Ovary (tissue), 3 donors: ENCODE measurements at regions not wholly inside any gene's neighbourhood (a gene's known extent, or its start where the extent isn't known, plus 50 kb on each side); places are given as distances from the start of the nearest gene placed in this dataset.

Experiments
- EP300 ChIP-seq: sonication (generic); formaldehyde crosslinking; IDR thresholded peaks from one replicate; pipeline ENCODE4 v1.6.1; 2017; ENCODE audit warnings: antibody characterized with exemption
- POLR2A ChIP-seq: fragments of 450-650 bp; IDR thresholded peaks from one replicate; pipeline ENCODE4 v1.6.1; 2017; ENCODE audit warnings: antibody characterized with exemption, mild to moderate bottlenecking, moderate library complexity
- TF ChIP-seq, protein P1 (sequence below), 3 donors: fragments of 450-650 bp in 2 of 3; fragments of 200-600 bp in 1 of 3; IDR thresholded peaks; one replicate each; pipeline versions ENCODE4 v1.5.1 to v1.8.0; 2016 to 2022; ENCODE audit warnings: antibody characterized with exemption in 3 of 3, mild to moderate bottlenecking in 1 of 3
- donor health status: DM: no; HTN: no; CAD: no.

DNA sequence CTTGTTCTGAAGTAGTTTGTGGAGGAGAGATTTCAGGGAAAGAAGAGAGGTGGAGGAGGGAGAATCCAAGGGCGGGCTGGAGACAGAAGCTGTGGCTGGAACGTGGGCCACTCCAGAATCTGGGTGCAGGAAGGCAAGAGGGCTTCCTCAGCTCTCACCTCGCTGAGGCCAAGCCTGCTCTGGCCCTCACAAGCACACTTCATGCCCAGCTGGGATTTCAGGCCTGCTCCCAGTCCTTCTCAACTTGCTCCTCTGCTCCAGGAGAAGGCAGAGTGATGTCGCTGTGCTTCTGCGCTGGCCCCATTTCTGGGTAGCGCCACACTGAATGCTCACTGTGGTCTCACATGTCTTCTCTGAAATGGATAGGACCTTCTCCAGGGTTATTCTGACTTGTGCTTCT is 328.8 kb downstream of the FGF9 start:
- TF ChIP-seq, protein P1, sequence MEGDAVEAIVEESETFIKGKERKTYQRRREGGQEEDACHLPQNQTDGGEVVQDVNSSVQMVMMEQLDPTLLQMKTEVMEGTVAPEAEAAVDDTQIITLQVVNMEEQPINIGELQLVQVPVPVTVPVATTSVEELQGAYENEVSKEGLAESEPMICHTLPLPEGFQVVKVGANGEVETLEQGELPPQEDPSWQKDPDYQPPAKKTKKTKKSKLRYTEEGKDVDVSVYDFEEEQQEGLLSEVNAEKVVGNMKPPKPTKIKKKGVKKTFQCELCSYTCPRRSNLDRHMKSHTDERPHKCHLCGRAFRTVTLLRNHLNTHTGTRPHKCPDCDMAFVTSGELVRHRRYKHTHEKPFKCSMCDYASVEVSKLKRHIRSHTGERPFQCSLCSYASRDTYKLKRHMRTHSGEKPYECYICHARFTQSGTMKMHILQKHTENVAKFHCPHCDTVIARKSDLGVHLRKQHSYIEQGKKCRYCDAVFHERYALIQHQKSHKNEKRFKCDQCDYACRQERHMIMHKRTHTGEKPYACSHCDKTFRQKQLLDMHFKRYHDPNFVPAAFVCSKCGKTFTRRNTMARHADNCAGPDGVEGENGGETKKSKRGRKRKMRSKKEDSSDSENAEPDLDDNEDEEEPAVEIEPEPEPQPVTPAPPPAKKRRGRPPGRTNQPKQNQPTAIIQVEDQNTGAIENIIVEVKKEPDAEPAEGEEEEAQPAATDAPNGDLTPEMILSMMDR (IDR thresholded peaks at IDR 0.05), result no peak
- TF ChIP-seq EP300 (no peak), POLR2A (no peak)
